ENCODE measurements at regions not wholly inside any gene's neighbourhood (a gene's known extent, or its start where the extent isn't known, plus 50 kb on each side); places are given as distances from the start of the nearest gene placed in this dataset.

- DNase-seq = peak in 25 of 56 donors; percentile 2 to 58 (median 16)
Observed at GRCh38 chr19:29263305-29264135, 50.6 kb upstream of the UQCRFS1 start.

- DNase-seq = no peak
Observed at GRCh38 chr19:29264897-29265296, 51.9 kb upstream of the UQCRFS1 start.

GRCh38 chr19:29265436-29265835 lies 52.5 kb upstream of the UQCRFS1 start:
- no peak for DNase-seq

- no peak for DNase-seq
Observed at GRCh38 chr19:29266001-29266400, 53.0 kb upstream of the UQCRFS1 start.

- DNase-seq = no peak
Observed at GRCh38 chr19:29266603-29267002, 53.7 kb upstream of the UQCRFS1 start.

- no peak for DNase-seq
Observed at GRCh38 chr19:29267701-29268100, 54.8 kb upstream of the UQCRFS1 start.

GRCh38 chr19:29268103-29268502 lies 55.2 kb upstream of the UQCRFS1 start:
- DNase-seq = no peak

- no peak for DNase-seq
Observed at GRCh38 chr19:29268721-29269393, 55.9 kb upstream of the UQCRFS1 start.

GRCh38 chr19:29269641-29270040 lies 56.7 kb upstream of the UQCRFS1 start:
- no peak for DNase-seq

GRCh38 chr19:29271341-29271740 lies 58.4 kb upstream of the UQCRFS1 start:
- DNase-seq = no peak

GRCh38 chr19:29271911-29272310 lies 59.0 kb upstream of the UQCRFS1 start:
- DNase-seq = no peak

- DNase-seq = no peak
Observed at GRCh38 chr19:29273000-29273640, 60.2 kb upstream of the UQCRFS1 start.

GRCh38 chr19:29275266-29275665 lies 62.3 kb upstream of the UQCRFS1 start:
- DNase-seq = no peak

GRCh38 chr19:29277102-29277501 lies 64.2 kb upstream of the UQCRFS1 start:
- peak in 5 of 56 donors; percentile 6 to 22 (median 14) for DNase-seq

- DNase-seq = no peak
Observed at GRCh38 chr19:29278716-29279115, 65.8 kb upstream of the UQCRFS1 start.

GRCh38 chr19:29283366-29283765 lies 70.4 kb upstream of the UQCRFS1 start:
- no peak for DNase-seq

- DNase-seq = no peak
Observed at GRCh38 chr19:29285187-29285687, 72.3 kb upstream of the UQCRFS1 start.

GRCh38 chr19:29285878-29286277 lies 72.9 kb upstream of the UQCRFS1 start:
- peak in 27 of 56 donors; percentile 2 to 66 (median 23) for DNase-seq

GRCh38 chr19:29287061-29287460 lies 74.1 kb upstream of the UQCRFS1 start:
- DNase-seq = no peak

GRCh38 chr19:29288256-29288655 lies 75.3 kb upstream of the UQCRFS1 start:
- DNase-seq = no peak

- no peak for DNase-seq
Observed at GRCh38 chr19:29289020-29289419, 76.1 kb upstream of the UQCRFS1 start.

- DNase-seq = no peak
Observed at GRCh38 chr19:29290853-29291252, 77.9 kb upstream of the UQCRFS1 start.

Data from nucleus accumbens (tissue), 56 donors.